H1 (cell line): ENCODE measurements at regions not wholly inside any gene's neighbourhood (a gene's known extent, or its start where the extent isn't known, plus 50 kb on each side); places are given as distances from the start of the nearest gene placed in this dataset.

Source experiments
- CTCF ChIA-PET: fragments of 300-600 bp; sonication (Branson Sonifier 250); formaldehyde crosslinking; loops from one replicate; lab custom pipeline; 2021; ENCODE audit not compliant: partially characterized antibody; lab: Charles Lee
- POLR2A ChIA-PET: fragments of 300-600 bp; sonication (Branson Sonifier 250); formaldehyde crosslinking; loops from one replicate; lab custom pipeline; 2021; ENCODE audit warnings: inconsistent platforms; ENCODE audit not compliant: partially characterized antibody; lab: Charles Lee
- DNase-seq, 2 experiments: peaks; one replicate each; pipeline versions ENCODE4 v3.0.0 to v3.0.0-alpha.2; 2010 to 2022; ENCODE audit warnings: low spot score in 2 of 2, low read depth in 1 of 2, mixed read lengths in 1 of 2
- FAIRE-seq: peaks from 2 replicates; lab custom pipeline; 2011; peaks lifted over from hg19 to GRCh38; lab: Jason Lieb, UNC
- H2AFZ ChIP-seq: 2 replicates; pipeline ENCODE4 v1.8.1; 2012; ENCODE audit warnings: low read length, inconsistent platforms
- H2AK5ac ChIP-seq: 2 replicates; pipeline ENCODE4 v1.6.1; 2013; ENCODE audit warnings: low read depth, low read length
- H2BK120ac ChIP-seq: replicated peaks from 2 replicates; pipeline ENCODE3; 2013; ENCODE audit warnings: low read depth, low read length, inconsistent platforms
- H2BK12ac ChIP-seq: 2 replicates; pipeline ENCODE4 v1.6.1; 2013; ENCODE audit warnings: low read depth, low read length
- H2BK15ac ChIP-seq: 2 replicates; pipeline ENCODE4 v1.6.1; 2013; ENCODE audit warnings: low read length
- H2BK20ac ChIP-seq: 2 replicates; pipeline ENCODE4 v1.6.1; 2013; ENCODE audit warnings: low read length
- H2BK5ac ChIP-seq: 2 replicates; pipeline ENCODE4 v1.6.1; 2013; ENCODE audit warnings: low read depth, low read length
- H3K14ac ChIP-seq: 2 replicates; pipeline ENCODE4 v1.6.1; 2013; ENCODE audit warnings: inconsistent platforms; ENCODE audit not compliant: insufficient read length
- H3K18ac ChIP-seq: 2 replicates; pipeline ENCODE4 v1.6.1; 2013; ENCODE audit warnings: low read length; ENCODE audit errors: extremely low read depth
- H3K23ac ChIP-seq: 2 replicates; pipeline ENCODE4 v1.6.1; 2013; ENCODE audit warnings: inconsistent platforms; ENCODE audit not compliant: insufficient read length
- H3K23me2 ChIP-seq: 2 replicates; pipeline ENCODE4 v1.6.1; 2013; ENCODE audit warnings: low read depth, low read length
- H3K27ac ChIP-seq: 2 replicates; pipeline ENCODE4 v1.6.1; 2011; ENCODE audit warnings: low read depth, low read length, inconsistent platforms
- H3K27me3 ChIP-seq, 4 experiments: replicated peaks in 1 of 4; 1 replicate in 1 of 4; 2 replicates in 3 of 4; pipeline versions ENCODE4 v1.6.1 to v1.8.1; 2011 to 2013; ENCODE audit warnings: low read length in 3 of 4, mild to moderate bottlenecking in 3 of 4, inconsistent platforms in 2 of 4, mixed read lengths in 2 of 4, moderate library complexity in 1 of 4; ENCODE audit not compliant: control insufficient read depth in 3 of 4, insufficient read depth in 3 of 4; ENCODE audit errors: extremely low read depth in 1 of 4
- H3K36me3 ChIP-seq, 4 experiments: 2 replicates each; pipeline versions ENCODE4 v1.6.1 to v1.8.1; 2011 to 2013; ENCODE audit warnings: mild to moderate bottlenecking in 4 of 4, low read length in 3 of 4, moderate library complexity in 2 of 4, control low read depth in 1 of 4, inconsistent platforms in 1 of 4; ENCODE audit not compliant: insufficient read depth in 4 of 4, control insufficient read depth in 2 of 4
- H3K4ac ChIP-seq: replicated peaks from 2 replicates; pipeline ENCODE3; 2013; ENCODE audit warnings: low read length, low read depth, mixed read lengths, inconsistent platforms; ENCODE audit not compliant: insufficient read length
- H3K4me1 ChIP-seq, 4 experiments: replicated peaks in 1 of 4; 1 replicate in 1 of 4; 2 replicates in 3 of 4; pipeline versions ENCODE4 v1.6.1 to v1.8.1; 2011 to 2013; ENCODE audit warnings: low read length in 3 of 4, inconsistent platforms in 2 of 4, mixed read lengths in 1 of 4; ENCODE audit not compliant: insufficient read depth in 4 of 4, control insufficient read depth in 3 of 4
- H3K4me2 ChIP-seq, 2 experiments: 2 replicates each; pipeline versions ENCODE4 v1.6.1 to v1.8.1; 2011 to 2013; ENCODE audit warnings: low read depth in 2 of 2, low read length in 2 of 2, control low read depth in 1 of 2, inconsistent platforms in 1 of 2, mild to moderate bottlenecking in 1 of 2; ENCODE audit not compliant: insufficient read depth in 1 of 2
- H3K4me3 ChIP-seq, 4 experiments: fragments of 200-600, 300-600 bp in 1 of 4; sonication (generic), shearing (Covaris generic), sonication (Bioruptor Twin) in 1 of 4; 2 replicates each; pipeline versions ENCODE4 v1.5.1 to v1.8.1; 2011 to 2016; ENCODE audit warnings: low read length in 4 of 4, low read depth in 3 of 4, control low read depth in 2 of 4, inconsistent platforms in 2 of 4, mild to moderate bottlenecking in 2 of 4, mixed read lengths in 1 of 4, moderate library complexity in 1 of 4; ENCODE audit not compliant: insufficient read depth in 2 of 4; ENCODE audit errors: extremely low read depth in 1 of 4
- H3K56ac ChIP-seq: replicated peaks from 2 replicates; pipeline ENCODE3; 2013; ENCODE audit warnings: low read depth, mild to moderate bottlenecking, mixed read lengths, low read length, inconsistent platforms; ENCODE audit not compliant: insufficient read length
- H3K79me1 ChIP-seq: 2 replicates; pipeline ENCODE4 v1.6.1; 2013; ENCODE audit warnings: low read depth, low read length, control low read depth
- H3K79me2 ChIP-seq, 2 experiments: 2 replicates each; pipeline versions ENCODE4 v1.6.1 to v1.8.1; 2012 to 2013; ENCODE audit warnings: low read length in 2 of 2, mild to moderate bottlenecking in 2 of 2, inconsistent platforms in 1 of 2; ENCODE audit not compliant: insufficient read depth in 2 of 2, control insufficient read depth in 1 of 2
- H3K9ac ChIP-seq, 4 experiments: replicated peaks in 1 of 4; 1 replicate in 1 of 4; 2 replicates in 3 of 4; pipeline versions ENCODE4 v1.6.1 to v1.8.1; 2011 to 2013; ENCODE audit warnings: low read depth in 3 of 4, low read length in 3 of 4, control low read depth in 2 of 4, mild to moderate bottlenecking in 2 of 4, moderate library complexity in 2 of 4, inconsistent platforms in 1 of 4; ENCODE audit errors: extremely low read depth in 1 of 4
- H3K9me3 ChIP-seq, 2 experiments: 2 replicates each; pipeline versions ENCODE4 v1.6.1 to v1.8.1; 2012 to 2013; ENCODE audit warnings: mild to moderate bottlenecking in 2 of 2, moderate library complexity in 2 of 2, control low read depth in 1 of 2, inconsistent platforms in 1 of 2, low read depth in 1 of 2, low read length in 1 of 2, mixed read lengths in 1 of 2; ENCODE audit not compliant: insufficient read depth in 2 of 2
- H4K20me1 ChIP-seq, 2 experiments: replicated peaks in 1 of 2; 2 replicates each; pipeline versions ENCODE3 to v1.8.1; 2011 to 2013; ENCODE audit warnings: inconsistent platforms in 2 of 2, low read length in 2 of 2, mild to moderate bottlenecking in 1 of 2; ENCODE audit not compliant: insufficient read depth in 2 of 2, control insufficient read depth in 1 of 2
- H4K5ac ChIP-seq: 2 replicates; pipeline ENCODE4 v1.6.1; 2013; ENCODE audit warnings: low read length, low read depth, mixed read lengths, inconsistent platforms; ENCODE audit not compliant: insufficient read length
- H4K8ac ChIP-seq: 2 replicates; pipeline ENCODE4 v1.8.0; 2013; ENCODE audit warnings: mild to moderate bottlenecking, moderate library complexity, low read length, inconsistent platforms; ENCODE audit not compliant: insufficient read depth; ENCODE audit errors: extremely low read depth
- H4K91ac ChIP-seq: replicated peaks from 2 replicates; pipeline ENCODE3; 2013; ENCODE audit warnings: low read length, mixed read lengths, inconsistent platforms; ENCODE audit not compliant: insufficient read length
- RBBP5 ChIP-seq: IDR thresholded peaks from 2 replicates; pipeline ENCODE4 v1.7.1; 2012; ENCODE audit warnings: low read depth, mild to moderate bottlenecking, inconsistent platforms, low read length, moderate library complexity, borderline replicate concordance
- RFX5 ChIP-seq: IDR thresholded peaks from 2 replicates; pipeline ENCODE4 v1.6.1; 2011; ENCODE audit warnings: low read depth, low read length, improper control_type of control experiment, borderline replicate concordance
- SAP30 ChIP-seq: fragments of 300-600 bp; sonication (generic); IDR thresholded peaks from 2 replicates; pipeline ENCODE4 v1.7.1; 2012; ENCODE audit warnings: low read length, moderate library complexity, mild to moderate bottlenecking, inconsistent platforms; ENCODE audit not compliant: insufficient read depth, insufficient replicate concordance
- TCF12 ChIP-seq: IDR thresholded peaks from 2 replicates; pipeline ENCODE4 v1.6.1; 2011; ENCODE audit warnings: low read depth, mild to moderate bottlenecking, low read length
- WGBS, 2 experiments: shearing (Covaris generic) in 1 of 2; methylation state at CpG; one replicate each; pipeline versions ENCODE4 v1.1.6 to v1.1.7; 2013 to 2015; ENCODE audit warnings: low lambda C conversion rate in 2 of 2, mixed read lengths in 2 of 2, inconsistent platforms in 1 of 2, low coverage in 1 of 2, missing lambda C conversion rate in 1 of 2; ENCODE audit not compliant: insufficient replicate concordance in 2 of 2, insufficient coverage in 1 of 2, insufficient read length in 1 of 2; ENCODE audit errors: extremely low coverage in 1 of 2, missing lambda C conversion rate in 1 of 2; 5-methylcytosine and 5-hydroxymethylcytosine counted together

DNA sequence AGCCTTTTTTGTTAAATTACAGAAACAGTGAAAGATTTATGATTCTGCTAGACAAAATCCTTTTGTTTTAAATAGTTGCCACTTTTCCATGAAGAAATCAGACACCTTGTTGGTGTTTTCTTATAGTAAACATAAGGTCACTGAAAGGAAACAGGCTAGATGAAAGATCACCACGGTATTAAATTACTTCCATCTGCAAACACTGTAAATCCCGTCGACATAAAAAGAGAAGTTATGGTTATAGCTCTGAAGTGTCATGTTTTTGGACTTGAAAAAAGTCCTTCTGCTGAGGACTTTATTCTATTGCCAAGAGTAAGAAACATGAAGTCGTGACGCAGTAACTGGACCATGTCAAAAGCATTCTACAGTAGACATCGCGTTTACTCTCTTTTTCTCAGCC lies 567.6 kb upstream of the SLIT2 start:
- H3K23ac ChIP-seq: no peak overlapping the region
- H3K79me2 ChIP-seq: no peaks in the 10 kb centered on the region
- H3K4me1 ChIP-seq: no peaks in the 10 kb centered on the region
- no peak overlapping the region for H4K8ac ChIP-seq
- H2AK5ac ChIP-seq: no peak overlapping the region
- H3K4me3 ChIP-seq: no peak overlapping the region
- no peak overlapping the region for H2BK5ac ChIP-seq
- no peaks in the 10 kb centered on the region for H4K20me1 ChIP-seq
- H2BK12ac ChIP-seq: no peak overlapping the region
- H3K9me3 ChIP-seq: no peaks in the 10 kb centered on the region; a peak in 1 of 4 replicates
- no peak overlapping the region for H3K18ac ChIP-seq
- CTCF ChIA-PET: no interaction called here
- TF ChIP-seq RFX5: no peak
- no peak for TF ChIP-seq SAP30
- no peak for TF ChIP-seq RBBP5
- TF ChIP-seq TCF12: no peak
- H3K27me3 ChIP-seq: no peaks in the 10 kb centered on the region
- no peak overlapping the region for H3K27ac ChIP-seq
- POLR2A ChIA-PET: no interaction called here
- no peak overlapping the region for H3K56ac ChIP-seq
- H3K36me3 ChIP-seq: no peaks in the 10 kb centered on the region
- H2BK120ac ChIP-seq: no peak overlapping the region
- no peaks in the 10 kb centered on the region for H3K79me1 ChIP-seq
- peak; percentile 52 for FAIRE-seq
- H3K4ac ChIP-seq: no peak overlapping the region
- no peak overlapping the region for H3K4me2 ChIP-seq
- H2AFZ ChIP-seq: no peak overlapping the region
- no peak overlapping the region for H3K9ac ChIP-seq
- H2BK15ac ChIP-seq: no peak overlapping the region
- H2BK20ac ChIP-seq: no peak overlapping the region
- H4K5ac ChIP-seq: no peak overlapping the region
- no peak overlapping the region for H4K91ac ChIP-seq
- DNase-seq: no peak
- no peaks in the 10 kb centered on the region for H3K23me2 ChIP-seq
- 89% methylated on average over 7 of the region's 7 CpGs; no CpG with 5 or more reads in 1 of the 2 experiments for WGBS, 2 experiments
- H3K14ac ChIP-seq: no peak overlapping the region
